IMR-90 (cell line): ENCODE measurements at regions not wholly inside any gene's neighbourhood (a gene's known extent, or its start where the extent isn't known, plus 50 kb on each side); places are given as distances from the start of the nearest gene placed in this dataset.

Experiments
- ATAC-seq: fragments of 200-7000 bp; cut with Tn5 transposase; 2 replicates; pipeline ENCODE4 v1.9.1; 2020; ENCODE audit warnings: low read depth, mild to moderate bottlenecking, moderate library complexity
- BruUV-seq: library from RNA; stranded (reverse); fragments of 400-500 nt; replicated peaks from 2 replicates; lab custom pipeline; 2021; lab: Mats Ljungman, UMichigan
- CTCF ChIA-PET: fragments of 300-600 bp; formaldehyde crosslinking; extraction: SDS; loops from one replicate; lab custom pipeline; 2021; ENCODE audit warnings: antibody characterized with exemption; lab: Yijun Ruan, JAX
- POLR2A ChIA-PET: fragments of 300-600 bp; sonication (Branson Sonifier 250); formaldehyde crosslinking; loops from one replicate; lab custom pipeline; 2022; ENCODE audit warnings: antibody characterized with exemption; ENCODE audit not compliant: unreplicated experiment; lab: Charles Lee
- DNase-seq: peaks from one replicate; pipeline ENCODE4 v3.0.0; 2013
- H2AFZ ChIP-seq: replicated peaks from 2 replicates; pipeline ENCODE3; 2013; ENCODE audit warnings: low read length, mild to moderate bottlenecking; ENCODE audit not compliant: poor library complexity
- H2AK5ac ChIP-seq: 2 replicates; pipeline ENCODE4 v1.6.1; 2013; ENCODE audit warnings: low read depth, low read length, inconsistent platforms
- H2AK9ac ChIP-seq: replicated peaks from 2 replicates; pipeline ENCODE3; 2013; ENCODE audit warnings: mild to moderate bottlenecking, low read depth, low read length, moderate library complexity; ENCODE audit not compliant: poor library complexity
- H2BK120ac ChIP-seq: 2 replicates; pipeline ENCODE4 v1.6.1; 2013; ENCODE audit warnings: low read depth, low read length, inconsistent platforms
- H2BK15ac ChIP-seq: 3 replicates; pipeline ENCODE4 v1.6.1; 2013; ENCODE audit warnings: low read depth, low read length, inconsistent platforms
- H2BK20ac ChIP-seq: 2 replicates; pipeline ENCODE4 v1.6.1; 2013; ENCODE audit warnings: low read depth, mild to moderate bottlenecking, inconsistent platforms, low read length, moderate library complexity
- H2BK5ac ChIP-seq: 2 replicates; pipeline ENCODE4 v1.6.1; 2013; ENCODE audit warnings: mild to moderate bottlenecking, low read depth, low read length, inconsistent platforms; ENCODE audit not compliant: poor library complexity, severe bottlenecking
- H3K14ac ChIP-seq: replicated peaks from 2 replicates; pipeline ENCODE4 v1.6.1; 2013; ENCODE audit warnings: low read depth, low read length, inconsistent platforms
- H3K18ac ChIP-seq: 2 replicates; pipeline ENCODE4 v1.6.1; 2013; ENCODE audit warnings: low read depth, low read length, control low read depth
- H3K23ac ChIP-seq: 2 replicates; pipeline ENCODE4 v1.6.1; 2013; ENCODE audit warnings: low read depth, low read length, inconsistent platforms
- H3K27ac ChIP-seq: 2 replicates; pipeline ENCODE4 v1.5.1; 2013; ENCODE audit warnings: mild to moderate bottlenecking, control low read depth, low read length; ENCODE audit not compliant: insufficient read depth
- H3K27me3 ChIP-seq: 2 replicates; pipeline ENCODE4 v1.6.1; 2013; ENCODE audit warnings: low read length; ENCODE audit not compliant: control insufficient read depth, insufficient read depth
- H3K36me3 ChIP-seq: 2 replicates; pipeline ENCODE4 v1.6.1; 2013; ENCODE audit warnings: low read length, mixed read lengths; ENCODE audit not compliant: control insufficient read depth, insufficient read depth
- H3K4ac ChIP-seq: 2 replicates; pipeline ENCODE4 v1.6.1; 2013; ENCODE audit warnings: low read depth, low read length, inconsistent platforms
- H3K4me1 ChIP-seq: 2 replicates; pipeline ENCODE4 v1.6.1; 2013; ENCODE audit warnings: low read length, mixed read lengths; ENCODE audit not compliant: control insufficient read depth, insufficient read depth
- H3K4me2 ChIP-seq: 2 replicates; pipeline ENCODE4 v1.6.1; 2013; ENCODE audit warnings: low read depth, mild to moderate bottlenecking, control low read depth, low read length, moderate library complexity
- H3K4me3 ChIP-seq: 2 replicates; pipeline ENCODE4 v1.5.1; 2013; ENCODE audit warnings: low read depth, mild to moderate bottlenecking, control low read depth, low read length, moderate library complexity; ENCODE audit not compliant: insufficient read depth
- H3K56ac ChIP-seq: 2 replicates; pipeline ENCODE4 v1.6.1; 2013; ENCODE audit warnings: low read length, inconsistent platforms; ENCODE audit not compliant: insufficient read depth; ENCODE audit errors: extremely low read depth
- H3K79me1 ChIP-seq, 2 experiments: 2 replicates each; pipeline ENCODE4 v1.6.1; 2013; ENCODE audit warnings: low read length in 2 of 2, inconsistent platforms in 1 of 2, low read depth in 1 of 2
- H3K9ac ChIP-seq: 2 replicates; pipeline ENCODE4 v1.6.1; 2013; ENCODE audit warnings: low read depth, low read length, control low read depth
- H3K9me1 ChIP-seq: 2 replicates; pipeline ENCODE4 v1.6.1; 2013; ENCODE audit warnings: low read length, inconsistent platforms; ENCODE audit not compliant: insufficient read depth
- H3K9me3 ChIP-seq: 2 replicates; pipeline ENCODE4 v1.6.1; 2013; ENCODE audit warnings: low read length; ENCODE audit not compliant: control insufficient read depth, insufficient read depth
- H4K20me1 ChIP-seq: 2 replicates; pipeline ENCODE4 v1.6.1; 2013; ENCODE audit warnings: low read length, inconsistent platforms; ENCODE audit not compliant: insufficient read depth
- H4K5ac ChIP-seq: 2 replicates; pipeline ENCODE4 v1.6.1; 2013; ENCODE audit warnings: mild to moderate bottlenecking, low read depth, low read length, control low read depth
- H4K8ac ChIP-seq, 2 experiments: 2 replicates each; pipeline ENCODE4 v1.6.1; 2013; ENCODE audit warnings: low read depth in 2 of 2, low read length in 2 of 2, control low read depth in 1 of 2, inconsistent platforms in 1 of 2
- H4K91ac ChIP-seq: 2 replicates; pipeline ENCODE4 v1.6.1; 2013; ENCODE audit warnings: low read depth, low read length, inconsistent platforms; ENCODE audit not compliant: insufficient read depth
- CHD1 ChIP-seq: IDR thresholded peaks from 2 replicates; pipeline ENCODE4 v1.6.1; 2012; ENCODE audit warnings: low read depth, low read length, improper control_type of control experiment
- ELK1 ChIP-seq: fragments of 150-350 bp; IDR thresholded peaks from 2 replicates; pipeline ENCODE4 v1.6.1; 2016; ENCODE audit warnings: low read depth, mild to moderate bottlenecking, low read length, moderate library complexity, borderline replicate concordance
- FOS ChIP-seq: fragments of 150-350 bp; IDR thresholded peaks from 2 replicates; pipeline ENCODE4 v1.6.1; 2016; ENCODE audit warnings: low read depth, low read length
- MAFK ChIP-seq: IDR thresholded peaks from 2 replicates; pipeline ENCODE4 v1.6.1; 2012; ENCODE audit warnings: low read depth, low read length, improper control_type of control experiment
- NFE2L2 ChIP-seq: fragments of 150-350 bp; IDR thresholded peaks from 2 replicates; pipeline ENCODE4 v1.6.1; 2016; ENCODE audit warnings: low read depth, mild to moderate bottlenecking, low read length
- POLR2A ChIP-seq: IDR thresholded peaks from 2 replicates; pipeline ENCODE4 v1.6.1; 2012; ENCODE audit warnings: mild to moderate bottlenecking, low read depth, low read length
- RCOR1 ChIP-seq: IDR thresholded peaks from 2 replicates; pipeline ENCODE4 v1.6.1; 2012; ENCODE audit warnings: mild to moderate bottlenecking, low read length, improper control_type of control experiment; ENCODE audit not compliant: insufficient replicate concordance
- RFX5 ChIP-seq: IDR thresholded peaks from 2 replicates; pipeline ENCODE4 v1.8.0; 2012; ENCODE audit warnings: low read depth, mild to moderate bottlenecking, low read length, moderate library complexity
- USF2 ChIP-seq: fragments of 150-350 bp; IDR thresholded peaks from 2 replicates; pipeline ENCODE4 v1.6.1; 2017; ENCODE audit warnings: mild to moderate bottlenecking, antibody characterized with exemption, low read length, low read depth
- WGBS, 2 experiments: methylation state at CpG; one replicate each; pipeline versions ENCODE4 v1.1.5 to v1.1.7; 2013; ENCODE audit warnings: missing lambda C conversion rate in 2 of 2; ENCODE audit not compliant: insufficient read length in 1 of 2; ENCODE audit errors: extremely low coverage in 2 of 2; 5-methylcytosine and 5-hydroxymethylcytosine counted together
- dilution Hi-C: fragments of 300-500 bp; cut with HindIII; formaldehyde crosslinking; loops from one replicate; pipeline ENCODE4 v1.14.3; 2018; ENCODE audit warnings: low sequenced_read_pairs; ENCODE audit not compliant: unreplicated experiment
- in situ Hi-C: fragments of 300-500 bp; cut with MboI; formaldehyde crosslinking; loops from 3 replicates; pipeline ENCODE4 v1.14.3; 2019; ENCODE audit warnings: low sequenced_read_pairs, inconsistent platforms, mixed read lengths
- intact Hi-C: fragments of 100-400 bp; cut with micrococcal nuclease; formaldehyde crosslinking; loops from 2 replicates; pipeline ENCODE4 v1.10.0; 2022

- no peak overlapping the region for H4K5ac ChIP-seq
- no peak overlapping the region for H3K4me2 ChIP-seq
- H3K36me3 ChIP-seq: no peaks in the 10 kb centered on the region
- no peak overlapping the region for H4K91ac ChIP-seq
- no peak overlapping the region for H3K23ac ChIP-seq
- TF ChIP-seq FOS (no peak), MAFK (no peak), ELK1 (no peak), RCOR1 (no peak), POLR2A (no peak), USF2 (no peak), CHD1 (no peak), RFX5 (no peak), NFE2L2 (no peak)
- no peak overlapping the region for H3K4me3 ChIP-seq
- H4K20me1 ChIP-seq: no peaks in the 10 kb centered on the region
- ChIA-PET CTCF (no interaction called here), POLR2A (interaction anchor here (1.1 kb wide), 1 partner anchor 18 kb away, joined by 3 read pairs; no protein-coding TSS in a partner anchor)
- no peak overlapping the region for H3K14ac ChIP-seq
- DNase-seq: no peak
- no peak overlapping the region for H2BK120ac ChIP-seq
- intact Hi-C loops (no loop called here), dilution Hi-C loops (no loop called here), in situ Hi-C loops (no loop called here)
- H3K4ac ChIP-seq: no peak overlapping the region
- H3K79me1 ChIP-seq: no peaks in the 10 kb centered on the region
- no peaks in the 10 kb centered on the region for H3K27me3 ChIP-seq
- H2AK5ac ChIP-seq: no peak overlapping the region
- H3K9me1 ChIP-seq: no peaks in the 10 kb centered on the region
- H2BK20ac ChIP-seq: no peak overlapping the region
- H2BK5ac ChIP-seq: no peak overlapping the region
- no TSS peak for BruUV-seq
- H2AK9ac ChIP-seq: no peak overlapping the region
- no peak overlapping the region for H3K27ac ChIP-seq
- no peak overlapping the region for H2AFZ ChIP-seq
- no peak overlapping the region for H4K8ac ChIP-seq
- H3K4me1 ChIP-seq: no peaks in the 10 kb centered on the region
- H3K9ac ChIP-seq: no peak overlapping the region
- H2BK15ac ChIP-seq: no peak overlapping the region
- H3K9me3 ChIP-seq: no peaks in the 10 kb centered on the region
- no peak overlapping the region for H3K18ac ChIP-seq
- WGBS, 2 experiments: 0% methylated on average over 1 of the region's 2 CpGs; no CpG with 5 or more reads in 1 of the 2 experiments
- no peak for ATAC-seq
- H3K56ac ChIP-seq: no peak overlapping the region
Measured at GRCh38 chr6:114581293-114581692, 238.5 kb upstream of the HS3ST5 start.
